Panc1 (cell line): ENCODE measurements at regions not wholly inside any gene's neighbourhood (a gene's known extent, or its start where the extent isn't known, plus 50 kb on each side); places are given as distances from the start of the nearest gene placed in this dataset.
A peak's percentile ranks its signal among the peaks of the same experiment; 100 is the strongest.

Source experiments
- ATAC-seq: fragments of 200-7000 bp; cut with Tn5 transposase; 2 replicates; pipeline ENCODE4 v1.9.1; 2020; ENCODE audit warnings: mild to moderate bottlenecking, moderate library complexity
- BruUV-seq: library from RNA; stranded (reverse); fragments of 400-500 nt; replicated peaks from 2 replicates; lab custom pipeline; 2021; lab: Mats Ljungman, UMichigan
- CTCF ChIA-PET: fragments of 300-600 bp; sonication (Branson Sonifier 250); formaldehyde crosslinking; loops from one replicate; lab custom pipeline; 2022; ENCODE audit warnings: antibody characterized with exemption; lab: Charles Lee
- POLR2A ChIA-PET: fragments of 300-600 bp; sonication (Branson Sonifier 250); formaldehyde crosslinking; loops from one replicate; lab custom pipeline; 2022; ENCODE audit warnings: antibody characterized with exemption; lab: Charles Lee
- DNase-seq: peaks from one replicate; pipeline ENCODE4 v3.0.0-alpha.2; 2010; ENCODE audit warnings: low read depth, low spot score
- H3K27ac ChIP-seq: 2 replicates; pipeline ENCODE4 v1.5.1; 2011; ENCODE audit warnings: mild to moderate bottlenecking, low read length, inconsistent platforms
- H3K27me3 ChIP-seq: fragments of 200-500 bp; sonication (Bioruptor generic); 2 replicates; pipeline ENCODE4 v1.6.0; 2014; ENCODE audit warnings: low read length, inconsistent platforms; ENCODE audit not compliant: control insufficient read depth, insufficient read depth
- H3K36me3 ChIP-seq: fragments of 200-500 bp; sonication (Bioruptor generic); 2 replicates; pipeline ENCODE4 v1.5.1; 2014; ENCODE audit warnings: inconsistent platforms, mild to moderate bottlenecking, low read length, moderate library complexity; ENCODE audit not compliant: control insufficient read depth, insufficient read depth
- H3K4me1 ChIP-seq: 2 replicates; pipeline ENCODE4 v1.5.1; 2011; ENCODE audit warnings: inconsistent platforms, mild to moderate bottlenecking, low read length, moderate library complexity; ENCODE audit not compliant: control insufficient read depth, insufficient read depth
- H3K4me3 ChIP-seq, 2 experiments: 2 replicates each; pipeline ENCODE4 v1.5.1; 2011 to 2012; ENCODE audit warnings: low read depth in 2 of 2, low read length in 2 of 2, mild to moderate bottlenecking in 2 of 2, inconsistent platforms in 1 of 2, moderate library complexity in 1 of 2
- H3K9me3 ChIP-seq: fragments of 200-500 bp; sonication (Bioruptor generic); 2 replicates; pipeline ENCODE4 v1.5.1; 2014; ENCODE audit warnings: low read depth, mild to moderate bottlenecking, inconsistent platforms, low read length, moderate library complexity; ENCODE audit not compliant: control insufficient read depth, insufficient read depth
- CTCF ChIP-seq: fragments of 450-650 bp; IDR thresholded peaks from 2 replicates; pipeline ENCODE4 v1.5.1; 2017; ENCODE audit warnings: mild to moderate bottlenecking
- POLR2AphosphoS5 ChIP-seq: IDR thresholded peaks from 2 replicates; pipeline ENCODE4 v1.6.1; 2012; ENCODE audit warnings: mild to moderate bottlenecking, low read depth, low read length, moderate library complexity
- REST ChIP-seq, 2 experiments: IDR thresholded peaks; 2 replicates each; pipeline ENCODE4 v1.6.1; 2011 to 2012; ENCODE audit warnings: low read depth in 2 of 2, control low read depth in 1 of 2, low read length in 1 of 2, mild to moderate bottlenecking in 1 of 2, moderate library complexity in 1 of 2; ENCODE audit not compliant: insufficient read depth in 1 of 2
- SIN3A ChIP-seq: IDR thresholded peaks from 2 replicates; pipeline ENCODE4 v1.6.1; 2012; ENCODE audit warnings: low read depth, mild to moderate bottlenecking, low read length, moderate library complexity, borderline replicate concordance; ENCODE audit not compliant: insufficient read depth
- TCF7L2 ChIP-seq: IDR thresholded peaks from 2 replicates; pipeline ENCODE4 v1.6.1; 2011; ENCODE audit warnings: mild to moderate bottlenecking, low read depth, low read length, inconsistent platforms
- in situ Hi-C: cut with HindIII; loops from 2 replicates; pipeline ENCODE4 v1.10.0; 2016; ENCODE audit warnings: low sequenced_read_pairs, low pct_unique_long_range_greater_than_20kb
- intact Hi-C: fragments of 100-400 bp; cut with micrococcal nuclease; formaldehyde crosslinking; loops from one replicate; pipeline ENCODE4 v1.10.0; 2022; ENCODE audit not compliant: unreplicated experiment

- intact Hi-C loops (loop anchor here (1.0 kb wide), 1 partner anchor 213 kb away; no protein-coding TSS in a partner anchor), in situ Hi-C loops (no loop called here)
- H3K9me3 ChIP-seq: no peaks in the 10 kb centered on the region
- TF ChIP-seq TCF7L2 (no peak), CTCF (peak; percentile 84)
- peaks cover 6% of the 10 kb centered on the region; the same call in 1 of the 2 replicates for H3K4me1 ChIP-seq
- no TSS peak for BruUV-seq
- ChIA-PET POLR2A (no interaction called here), CTCF (interaction anchor here (0.5 to 2.2 kb wide), 10 partner anchors 9 to 402 kb away, joined by 3 to 17 read pairs (median 4); no protein-coding TSS in a partner anchor)
- no peaks in the 10 kb centered on the region for H3K36me3 ChIP-seq
- 0 out of 2 replicates have a peak overlapping the region, but pooled peaks have one; percentile 9 for H3K27ac ChIP-seq
- peak; percentile 92 for ATAC-seq
- DNase-seq: peak; percentile 51
- H3K27me3 ChIP-seq: no peaks in the 10 kb centered on the region
- H3K4me3 ChIP-seq: peak overlapping the region; percentile 14 to 47; a peak in 3 of 4 replicates
Measured at GRCh38 chr13:95404141-95404882, 103.1 kb upstream of the ABCC4 start.

- Histone ChIP-seq H3K27me3 (no peaks in the 10 kb centered on the region), H3K36me3 (no peaks in the 10 kb centered on the region), H3K4me3 (no peak overlapping the region), H3K4me1 (peaks cover 6% of the 10 kb centered on the region; the same call in 1 of the 2 replicates), H3K27ac (no peak overlapping the region), H3K9me3 (no peaks in the 10 kb centered on the region)
- POLR2A ChIA-PET: no interaction called here
- ATAC-seq (no peak), DNase-seq (no peak)
- TF ChIP-seq TCF7L2 (no peak), REST (IDR thresholded peaks at IDR 0.05; ENCODE audit: insufficient read depth in 1 of 2, low read depth in 2 of 2, low read length in 1 of 2) (no peak), SIN3A (no peak), CTCF (no peak), POLR2AphosphoS5 (no peak)
- BruUV-seq: no TSS peak
- intact Hi-C loops (loop anchor here (2.0 kb wide), 1 partner anchor 23 kb away; no protein-coding TSS in a partner anchor), in situ Hi-C loops (no loop called here)
- CTCF ChIA-PET: interaction anchor here (0.6 kb wide), 1 partner anchor 216 kb away, joined by 6 read pairs; no protein-coding TSS in a partner anchor
Measured at GRCh38 chr13:95406176-95406575, 104.9 kb upstream of the ABCC4 start.
